ENCODE measurements at regions not wholly inside any gene's neighbourhood (a gene's known extent, or its start where the extent isn't known, plus 50 kb on each side); places are given as distances from the start of the nearest gene placed in this dataset.

DNA sequence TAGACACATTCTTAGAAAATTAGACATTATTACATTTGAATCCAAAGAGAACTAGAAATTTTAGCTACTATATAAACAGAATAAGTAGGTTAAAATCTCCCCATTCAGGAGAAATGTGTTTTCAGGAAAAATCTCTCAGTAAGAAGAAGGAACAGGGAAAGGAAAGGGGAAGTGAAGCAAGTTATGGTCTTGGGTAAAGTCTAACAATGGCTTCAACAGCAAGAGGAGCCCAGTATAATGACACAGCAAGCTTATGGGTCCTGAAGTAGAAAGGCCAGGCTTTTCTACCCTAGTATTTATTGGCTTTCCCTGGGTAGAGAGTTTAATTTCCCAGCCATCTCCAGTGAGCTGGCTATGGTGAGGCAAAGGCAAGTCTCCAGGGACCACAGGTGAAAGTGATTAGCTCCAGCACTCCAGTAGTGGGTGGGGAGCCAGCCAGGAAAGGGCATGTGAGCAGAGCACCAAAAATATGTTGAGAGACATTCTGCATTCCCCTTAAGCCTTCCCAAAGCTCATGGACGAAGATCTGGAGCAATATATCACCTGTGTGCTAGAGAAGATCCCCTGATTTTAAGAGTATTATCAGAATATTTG lies 981.7 kb downstream of the NR2F1-AS1 start:
- DNase-seq, result no peak

- DNase-seq, result no peak
Observed at GRCh38 chr5:92594031-92594430, 987.0 kb downstream of the NR2F1-AS1 start.

GRCh38 chr5:92588876-92589275 lies 992.1 kb downstream of the NR2F1-AS1 start:
- no peak for DNase-seq

GRCh38 chr5:92581690-92582089 lies 999.3 kb downstream of the NR2F1-AS1 start:
- no peak for DNase-seq

DNA sequence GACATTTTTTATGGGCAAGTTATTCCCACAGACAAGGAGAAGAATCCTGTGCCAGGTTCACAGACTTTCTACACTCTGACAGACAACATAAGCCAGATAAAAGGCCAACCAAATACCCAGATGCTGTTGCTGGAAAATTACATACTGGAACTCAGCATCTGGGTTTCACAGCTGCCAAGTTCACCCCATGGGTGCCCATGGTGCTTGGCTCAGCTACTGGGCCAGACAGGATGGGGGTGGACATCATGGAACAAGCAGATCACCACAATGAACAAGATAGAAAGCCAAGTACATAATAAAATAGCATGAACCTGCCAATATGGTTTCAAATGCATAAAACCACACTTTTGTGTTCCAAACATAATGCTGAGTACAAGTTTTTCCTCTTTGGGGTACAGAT lies 999.8 kb downstream of the NR2F1-AS1 start:
- no peak for DNase-seq

GRCh38 chr5:92580814-92581213 lies 1000.2 kb downstream of the NR2F1-AS1 start:
- DNase-seq, result no peak

GRCh38 chr5:92574023-92574422 lies 1007.0 kb downstream of the NR2F1-AS1 start:
- DNase-seq, result no peak

DNA sequence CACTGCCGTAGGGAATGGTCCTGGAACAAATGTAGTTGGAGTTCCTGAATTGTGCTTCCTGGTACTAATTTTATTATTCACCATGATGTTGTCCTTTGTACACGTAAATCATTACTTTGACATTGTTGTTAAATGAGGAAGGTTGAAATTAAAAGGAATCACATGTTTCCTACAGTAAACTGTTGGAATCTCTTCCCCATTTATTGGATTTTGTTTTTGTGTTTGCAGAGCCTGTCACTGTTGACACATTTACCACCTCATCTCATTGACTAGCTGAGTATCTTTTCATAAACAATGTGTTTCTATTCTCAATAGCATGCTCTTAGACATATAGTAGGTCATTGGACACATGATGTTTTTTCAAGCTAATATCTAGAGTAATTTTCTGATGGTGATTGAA lies 1012.5 kb downstream of the NR2F1-AS1 start:
- no peak for DNase-seq

GRCh38 chr5:92567831-92568450 lies 1013.1 kb downstream of the NR2F1-AS1 start:
- no peak for DNase-seq

- no peak for DNase-seq
Observed at GRCh38 chr5:92566113-92566786, 1014.8 kb downstream of the NR2F1-AS1 start.

DNA sequence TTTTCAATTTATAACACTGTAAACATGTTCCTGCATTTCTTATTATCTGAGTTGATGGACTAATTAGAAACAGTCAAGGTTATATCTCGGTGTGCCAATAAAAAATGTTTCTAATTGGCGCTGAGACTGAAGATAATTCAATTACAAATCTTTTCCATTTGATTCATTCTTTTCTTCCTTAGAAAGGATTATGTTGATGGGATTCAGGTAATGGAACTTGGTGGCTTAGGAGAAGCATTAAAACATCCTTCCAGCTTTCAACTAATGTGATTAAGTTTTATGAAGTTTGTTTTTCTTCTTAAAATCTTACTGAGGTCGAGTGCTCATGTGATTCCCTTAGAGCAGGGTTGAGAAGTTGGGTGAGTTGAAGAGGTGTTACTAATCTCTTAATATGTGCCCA lies 1015.3 kb downstream of the NR2F1-AS1 start:
- no peak for DNase-seq

- DNase-seq, result no peak
Observed at GRCh38 chr5:92562065-92562464, 1019.0 kb downstream of the NR2F1-AS1 start.

- DNase-seq, result no peak
Observed at GRCh38 chr5:92561411-92561959, 1019.5 kb downstream of the NR2F1-AS1 start.

- no peak for DNase-seq
Observed at GRCh38 chr5:92560698-92561401, 1020.2 kb downstream of the NR2F1-AS1 start.

- no peak for DNase-seq
Observed at GRCh38 chr5:92559781-92560180, 1021.2 kb downstream of the NR2F1-AS1 start.

DNA sequence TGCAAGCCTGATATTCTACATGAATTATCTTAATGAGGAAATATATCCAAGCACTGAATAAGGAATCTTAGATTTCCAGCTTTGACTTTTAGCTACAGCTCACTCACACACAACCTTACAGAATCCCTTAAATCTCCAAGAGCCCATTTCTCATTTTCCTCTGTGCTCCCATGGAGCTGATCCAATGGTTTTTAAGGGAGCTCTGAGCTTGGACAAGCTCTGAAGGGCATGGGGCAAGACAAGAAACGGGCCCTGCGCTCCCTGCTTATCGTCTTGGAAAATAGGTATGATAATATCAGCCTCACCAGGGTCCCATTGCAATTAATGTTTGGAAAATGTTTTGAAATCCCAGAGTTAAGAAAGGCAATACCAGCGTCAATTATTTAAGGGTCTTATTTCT lies 1021.7 kb downstream of the NR2F1-AS1 start:
- DNase-seq, result no peak

GRCh38 chr5:92556747-92557146 lies 1024.3 kb downstream of the NR2F1-AS1 start:
- no peak for DNase-seq

DNA sequence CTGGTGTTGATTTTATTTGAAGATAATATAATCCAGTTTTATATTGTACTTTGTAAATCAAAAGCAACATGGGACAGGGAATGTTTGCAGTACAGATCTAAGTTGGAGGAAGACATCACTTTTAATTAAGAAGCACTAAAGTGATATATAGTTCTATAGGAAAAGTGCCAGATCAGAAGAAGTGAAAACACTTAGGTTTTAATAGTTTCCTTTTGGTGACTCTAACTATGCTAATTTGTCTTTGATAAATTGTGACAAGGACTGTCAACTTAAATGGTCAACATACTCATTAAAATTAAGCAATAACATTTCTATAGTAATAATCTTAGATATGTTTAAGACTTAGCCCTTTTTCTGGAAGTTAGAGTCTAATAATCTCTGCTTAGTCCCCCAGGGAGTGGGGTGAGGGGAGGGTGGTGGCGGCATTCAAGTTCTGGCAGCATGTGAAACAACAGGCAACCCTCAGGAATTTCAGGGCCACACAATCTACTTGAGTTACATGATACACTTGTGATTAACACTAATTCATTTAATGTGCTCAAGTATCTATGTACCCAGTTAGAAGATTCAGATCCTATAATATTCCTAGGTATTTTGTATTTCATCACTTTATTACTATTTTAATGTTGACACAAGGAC lies 1026.5 kb downstream of the NR2F1-AS1 start:
- no peak for DNase-seq

DNA sequence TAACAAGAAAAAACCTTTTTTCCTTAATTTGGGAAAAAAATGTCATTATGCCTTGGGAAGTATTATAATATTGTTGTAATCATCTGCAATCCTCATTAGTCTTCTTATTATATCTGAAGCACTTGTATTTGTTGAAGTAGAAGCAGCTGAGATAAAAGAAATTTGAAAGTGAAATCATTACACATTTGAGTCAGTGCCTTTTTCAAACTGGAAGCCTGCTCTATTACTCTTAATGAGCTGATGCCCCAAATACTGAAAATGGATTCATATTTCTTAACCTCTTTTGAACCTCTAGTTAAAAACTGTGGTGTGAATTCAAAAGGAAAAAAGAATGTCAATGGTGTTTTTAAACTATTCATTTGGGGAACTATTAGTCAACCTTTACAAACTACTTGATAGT lies 1027.7 kb downstream of the NR2F1-AS1 start:
- DNase-seq, result no peak

DNA sequence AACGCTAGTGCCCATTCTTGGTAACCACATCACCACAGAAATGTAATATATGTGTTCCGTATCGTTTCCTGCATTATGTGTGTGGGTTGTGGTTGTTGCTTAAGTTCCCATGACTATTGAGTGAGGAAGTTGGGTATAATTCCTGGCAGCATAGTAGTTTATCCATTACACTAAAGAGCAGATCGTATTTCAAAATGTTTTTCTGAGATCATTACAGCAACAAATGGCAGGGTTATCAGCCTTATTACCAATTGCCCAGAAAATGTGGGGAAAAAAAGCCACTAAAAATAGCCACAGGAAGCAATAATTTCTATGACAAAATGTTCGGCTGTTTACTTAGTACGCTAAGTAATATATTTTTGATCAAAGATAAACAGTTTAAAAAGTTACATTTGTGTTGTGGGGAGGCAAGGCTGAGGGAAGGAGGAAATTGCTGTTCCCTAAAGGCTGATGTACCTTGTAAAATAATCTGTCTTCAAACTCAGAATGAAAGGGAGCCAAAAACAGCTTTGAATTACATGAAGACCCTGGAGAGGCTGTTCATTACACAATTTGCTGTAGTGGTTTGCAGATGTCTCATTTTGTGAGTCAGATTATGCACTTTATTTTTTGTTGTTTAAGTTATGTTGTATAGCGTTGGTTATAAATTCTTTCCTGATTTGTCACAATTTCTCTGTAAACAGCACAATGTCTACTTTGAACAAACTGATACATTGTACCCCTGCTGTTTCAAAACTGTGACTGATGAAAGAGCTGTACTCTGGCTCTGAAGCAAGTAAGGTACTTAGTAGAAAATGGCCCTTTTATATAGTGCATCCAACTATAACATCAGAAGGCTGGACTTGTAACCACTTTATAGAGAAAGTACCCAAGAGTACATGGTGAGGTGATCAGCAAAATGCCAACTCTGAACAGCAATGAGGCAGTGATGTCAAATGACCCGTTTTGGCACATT lies 1028.5 kb downstream of the NR2F1-AS1 start:
- peak; percentile 53 for DNase-seq

DNA sequence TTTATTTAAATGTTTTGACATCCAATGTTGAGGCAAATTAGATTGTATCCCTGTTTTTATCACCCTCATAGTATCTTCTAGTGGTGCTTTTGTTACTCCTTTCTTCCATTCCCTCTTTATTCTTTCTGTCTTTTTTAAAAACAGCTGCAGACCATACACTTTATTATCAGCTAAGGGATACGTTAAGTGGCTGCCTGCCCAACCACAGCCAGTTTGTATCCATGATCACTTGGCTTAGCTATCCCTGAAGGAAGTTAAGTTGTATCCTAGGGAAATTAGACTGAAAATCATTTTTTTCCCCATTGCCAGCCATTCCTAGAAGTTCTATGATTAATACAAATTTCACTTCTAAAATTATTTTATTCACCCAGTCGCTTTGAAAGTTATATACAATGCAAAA lies 1032.7 kb downstream of the NR2F1-AS1 start:
- no peak for DNase-seq

- no peak for DNase-seq
Observed at GRCh38 chr5:92544596-92544995, 1036.4 kb downstream of the NR2F1-AS1 start.
